ENCODE measurements at regions not wholly inside any gene's neighbourhood (a gene's known extent, or its start where the extent isn't known, plus 50 kb on each side); places are given as distances from the start of the nearest gene placed in this dataset.

DNA sequence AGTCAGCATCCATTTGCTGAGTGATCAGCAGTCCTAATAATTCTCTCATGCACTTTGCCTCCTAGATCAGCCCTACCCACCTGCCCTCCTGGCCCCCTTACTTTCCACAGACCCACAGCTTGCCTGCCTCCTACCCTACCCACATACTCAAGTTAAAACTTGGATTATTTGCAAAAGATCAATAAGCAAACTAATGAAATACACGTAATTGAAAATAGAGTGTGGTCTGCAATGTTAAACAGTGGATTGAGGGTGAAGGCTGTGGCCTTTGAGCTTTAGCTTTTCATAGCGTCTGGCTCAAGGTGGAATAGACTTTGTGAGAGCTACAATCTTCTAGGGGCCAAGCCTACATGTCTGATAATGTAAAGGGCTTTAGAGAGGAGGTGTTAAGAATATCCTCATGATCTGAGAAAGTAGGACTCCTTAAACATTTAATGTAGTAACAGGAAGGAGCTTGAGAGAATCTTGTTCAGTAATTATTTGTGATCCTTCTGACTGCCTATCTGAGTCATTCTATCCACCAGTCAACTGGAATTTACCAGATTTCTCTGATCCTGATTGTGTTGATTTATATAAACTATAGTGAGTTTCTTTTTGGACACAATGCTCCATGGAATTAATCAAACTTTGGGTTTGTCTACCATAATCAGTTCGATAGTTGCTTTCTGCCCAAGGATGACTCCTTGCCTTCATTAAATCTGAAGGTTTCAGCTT, 310.0 kb downstream of the HRH4 start:
- Mint-ChIP-seq H3K27me3 (ENCODE audit: low read depth) (no peaks in the 10 kb centered on the region), H3K9me3 (peaks cover 27% of the 10 kb centered on the region), H3K4me3 (no peak overlapping the region), H3K4me1 (peaks cover 8% of the 10 kb centered on the region), H3K27ac (no peak overlapping the region), H3K36me3 (peaks cover 3% of the 10 kb centered on the region; the same call in 1 of the 2 replicates)
- DNase-seq (ENCODE audit: low spot score) = no peak
- TF ChIP-seq, protein P1, sequence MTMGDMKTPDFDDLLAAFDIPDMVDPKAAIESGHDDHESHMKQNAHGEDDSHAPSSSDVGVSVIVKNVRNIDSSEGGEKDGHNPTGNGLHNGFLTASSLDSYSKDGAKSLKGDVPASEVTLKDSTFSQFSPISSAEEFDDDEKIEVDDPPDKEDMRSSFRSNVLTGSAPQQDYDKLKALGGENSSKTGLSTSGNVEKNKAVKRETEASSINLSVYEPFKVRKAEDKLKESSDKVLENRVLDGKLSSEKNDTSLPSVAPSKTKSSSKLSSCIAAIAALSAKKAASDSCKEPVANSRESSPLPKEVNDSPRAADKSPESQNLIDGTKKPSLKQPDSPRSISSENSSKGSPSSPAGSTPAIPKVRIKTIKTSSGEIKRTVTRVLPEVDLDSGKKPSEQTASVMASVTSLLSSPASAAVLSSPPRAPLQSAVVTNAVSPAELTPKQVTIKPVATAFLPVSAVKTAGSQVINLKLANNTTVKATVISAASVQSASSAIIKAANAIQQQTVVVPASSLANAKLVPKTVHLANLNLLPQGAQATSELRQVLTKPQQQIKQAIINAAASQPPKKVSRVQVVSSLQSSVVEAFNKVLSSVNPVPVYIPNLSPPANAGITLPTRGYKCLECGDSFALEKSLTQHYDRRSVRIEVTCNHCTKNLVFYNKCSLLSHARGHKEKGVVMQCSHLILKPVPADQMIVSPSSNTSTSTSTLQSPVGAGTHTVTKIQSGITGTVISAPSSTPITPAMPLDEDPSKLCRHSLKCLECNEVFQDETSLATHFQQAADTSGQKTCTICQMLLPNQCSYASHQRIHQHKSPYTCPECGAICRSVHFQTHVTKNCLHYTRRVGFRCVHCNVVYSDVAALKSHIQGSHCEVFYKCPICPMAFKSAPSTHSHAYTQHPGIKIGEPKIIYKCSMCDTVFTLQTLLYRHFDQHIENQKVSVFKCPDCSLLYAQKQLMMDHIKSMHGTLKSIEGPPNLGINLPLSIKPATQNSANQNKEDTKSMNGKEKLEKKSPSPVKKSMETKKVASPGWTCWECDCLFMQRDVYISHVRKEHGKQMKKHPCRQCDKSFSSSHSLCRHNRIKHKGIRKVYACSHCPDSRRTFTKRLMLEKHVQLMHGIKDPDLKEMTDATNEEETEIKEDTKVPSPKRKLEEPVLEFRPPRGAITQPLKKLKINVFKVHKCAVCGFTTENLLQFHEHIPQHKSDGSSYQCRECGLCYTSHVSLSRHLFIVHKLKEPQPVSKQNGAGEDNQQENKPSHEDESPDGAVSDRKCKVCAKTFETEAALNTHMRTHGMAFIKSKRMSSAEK (CRISPR knock-in tag; IDR thresholded peaks at IDR 0.05; ENCODE audit: borderline replicate concordance) = no peak
- TF ChIP-seq, protein P2, sequence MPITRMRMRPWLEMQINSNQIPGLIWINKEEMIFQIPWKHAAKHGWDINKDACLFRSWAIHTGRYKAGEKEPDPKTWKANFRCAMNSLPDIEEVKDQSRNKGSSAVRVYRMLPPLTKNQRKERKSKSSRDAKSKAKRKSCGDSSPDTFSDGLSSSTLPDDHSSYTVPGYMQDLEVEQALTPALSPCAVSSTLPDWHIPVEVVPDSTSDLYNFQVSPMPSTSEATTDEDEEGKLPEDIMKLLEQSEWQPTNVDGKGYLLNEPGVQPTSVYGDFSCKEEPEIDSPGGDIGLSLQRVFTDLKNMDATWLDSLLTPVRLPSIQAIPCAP (CRISPR knock-in tag; IDR thresholded peaks at IDR 0.05) = no peak
- TF ChIP-seq FOXK1 (CRISPR knock-in tag; IDR thresholded peaks at IDR 0.05) (no peak), MYBL2 (CRISPR knock-in tag; IDR thresholded peaks at IDR 0.05) (no peak), OVOL2 (CRISPR knock-in tag; IDR thresholded peaks at IDR 0.05; ENCODE audit: borderline replicate concordance) (no peak)
- CTCF ChIA-PET = interaction anchor here (1.3 kb wide), 1 partner anchor 44 kb away, joined by 6 read pairs; no protein-coding TSS in a partner anchor
- POLR2A ChIA-PET = no interaction called here
- ATAC-seq = no peak

DNA sequence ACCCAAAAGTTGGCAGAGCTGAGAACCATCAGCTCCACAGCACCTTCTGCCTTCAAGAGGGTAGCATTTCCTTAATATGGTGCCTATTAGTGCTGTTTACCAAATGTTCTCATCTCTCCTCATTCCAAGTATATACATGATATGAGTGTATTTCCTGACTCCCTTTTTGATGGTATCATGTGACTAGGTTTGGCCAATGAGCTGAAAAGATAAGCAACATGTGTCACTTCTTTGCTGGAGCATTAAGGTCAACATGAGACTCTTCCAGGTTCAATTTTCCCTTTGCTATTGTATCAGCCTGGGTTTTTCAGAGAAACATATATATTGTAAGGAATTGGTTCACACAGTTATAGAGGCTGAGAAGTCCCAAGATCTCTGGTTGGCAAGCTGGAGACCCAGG, 310.9 kb downstream of the HRH4 start:
- Mint-ChIP-seq H3K27me3 (ENCODE audit: low read depth) (no peaks in the 10 kb centered on the region), H3K4me3 (no peak overlapping the region), H3K36me3 (peaks cover 3% of the 10 kb centered on the region; the same call in 1 of the 2 replicates), H3K9me3 (peaks cover 29% of the 10 kb centered on the region), H3K27ac (no peak overlapping the region), H3K4me1 (peaks cover 11% of the 10 kb centered on the region)
- DNase-seq (ENCODE audit: low spot score) (no peak), ATAC-seq (no peak)
- TF ChIP-seq, protein P2 (CRISPR knock-in tag; IDR thresholded peaks at IDR 0.05) = no peak
- TF ChIP-seq, protein P3, sequence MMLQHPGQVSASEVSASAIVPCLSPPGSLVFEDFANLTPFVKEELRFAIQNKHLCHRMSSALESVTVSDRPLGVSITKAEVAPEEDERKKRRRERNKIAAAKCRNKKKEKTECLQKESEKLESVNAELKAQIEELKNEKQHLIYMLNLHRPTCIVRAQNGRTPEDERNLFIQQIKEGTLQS (CRISPR knock-in tag; conservative IDR thresholded peaks at IDR 0.05) = no peak
- TF ChIP-seq NFYB (CRISPR knock-in tag; conservative IDR thresholded peaks at IDR 0.05; ENCODE audit: low read depth) (no peak), CBFB (CRISPR knock-in tag; IDR thresholded peaks at IDR 0.05; ENCODE audit: low read depth) (no peak), ETV6 (CRISPR knock-in tag; IDR thresholded peaks at IDR 0.05) (no peak), ZMAT4 (CRISPR knock-in tag; IDR thresholded peaks at IDR 0.05) (no peak), PREB (CRISPR knock-in tag; IDR thresholded peaks at IDR 0.05; ENCODE audit: borderline replicate concordance) (no peak), ZNF219 (CRISPR knock-in tag; IDR thresholded peaks at IDR 0.05; ENCODE audit: borderline replicate concordance) (no peak), TEAD4 (CRISPR knock-in tag; IDR thresholded peaks at IDR 0.05) (no peak)
- TF ChIP-seq, protein P4, sequence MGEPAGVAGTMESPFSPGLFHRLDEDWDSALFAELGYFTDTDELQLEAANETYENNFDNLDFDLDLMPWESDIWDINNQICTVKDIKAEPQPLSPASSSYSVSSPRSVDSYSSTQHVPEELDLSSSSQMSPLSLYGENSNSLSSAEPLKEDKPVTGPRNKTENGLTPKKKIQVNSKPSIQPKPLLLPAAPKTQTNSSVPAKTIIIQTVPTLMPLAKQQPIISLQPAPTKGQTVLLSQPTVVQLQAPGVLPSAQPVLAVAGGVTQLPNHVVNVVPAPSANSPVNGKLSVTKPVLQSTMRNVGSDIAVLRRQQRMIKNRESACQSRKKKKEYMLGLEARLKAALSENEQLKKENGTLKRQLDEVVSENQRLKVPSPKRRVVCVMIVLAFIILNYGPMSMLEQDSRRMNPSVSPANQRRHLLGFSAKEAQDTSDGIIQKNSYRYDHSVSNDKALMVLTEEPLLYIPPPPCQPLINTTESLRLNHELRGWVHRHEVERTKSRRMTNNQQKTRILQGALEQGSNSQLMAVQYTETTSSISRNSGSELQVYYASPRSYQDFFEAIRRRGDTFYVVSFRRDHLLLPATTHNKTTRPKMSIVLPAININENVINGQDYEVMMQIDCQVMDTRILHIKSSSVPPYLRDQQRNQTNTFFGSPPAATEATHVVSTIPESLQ (CRISPR knock-in tag; IDR thresholded peaks at IDR 0.05) = no peak
- POLR2A ChIA-PET = no interaction called here
- CTCF ChIA-PET = interaction anchor here (1.3 kb wide), 1 partner anchor 45 kb away, joined by 6 read pairs; no protein-coding TSS in a partner anchor

Measured in WTC11 (cell line).